Esophagus squamous epithelium (tissue), 4 donors: ENCODE measurements at regions not wholly inside any gene's neighbourhood (a gene's known extent, or its start where the extent isn't known, plus 50 kb on each side); places are given as distances from the start of the nearest gene placed in this dataset.

ENCODE experiments used
- POLR2A ChIP-seq, 4 donors: fragments of 450-650 bp; IDR thresholded peaks; one replicate each; pipeline ENCODE4 v1.6.1; 2017; ENCODE audit warnings: antibody characterized with exemption in 4 of 4, mild to moderate bottlenecking in 4 of 4, moderate library complexity in 3 of 4
- TF ChIP-seq, protein P1 (sequence below), 6 experiments: fragments of 450-650 bp in 4 of 6; fragments of 200-600 bp in 2 of 6; sonication (generic) in 2 of 6; IDR thresholded peaks; one replicate each; pipeline ENCODE4 v1.5.1; 2016 to 2019; ENCODE audit warnings: antibody characterized with exemption in 6 of 6, mild to moderate bottlenecking in 4 of 6, moderate library complexity in 4 of 6

GRCh38 chr20:6942266-6942665 is 174.8 kb downstream of the BMP2 start:
- TF ChIP-seq, protein P1, sequence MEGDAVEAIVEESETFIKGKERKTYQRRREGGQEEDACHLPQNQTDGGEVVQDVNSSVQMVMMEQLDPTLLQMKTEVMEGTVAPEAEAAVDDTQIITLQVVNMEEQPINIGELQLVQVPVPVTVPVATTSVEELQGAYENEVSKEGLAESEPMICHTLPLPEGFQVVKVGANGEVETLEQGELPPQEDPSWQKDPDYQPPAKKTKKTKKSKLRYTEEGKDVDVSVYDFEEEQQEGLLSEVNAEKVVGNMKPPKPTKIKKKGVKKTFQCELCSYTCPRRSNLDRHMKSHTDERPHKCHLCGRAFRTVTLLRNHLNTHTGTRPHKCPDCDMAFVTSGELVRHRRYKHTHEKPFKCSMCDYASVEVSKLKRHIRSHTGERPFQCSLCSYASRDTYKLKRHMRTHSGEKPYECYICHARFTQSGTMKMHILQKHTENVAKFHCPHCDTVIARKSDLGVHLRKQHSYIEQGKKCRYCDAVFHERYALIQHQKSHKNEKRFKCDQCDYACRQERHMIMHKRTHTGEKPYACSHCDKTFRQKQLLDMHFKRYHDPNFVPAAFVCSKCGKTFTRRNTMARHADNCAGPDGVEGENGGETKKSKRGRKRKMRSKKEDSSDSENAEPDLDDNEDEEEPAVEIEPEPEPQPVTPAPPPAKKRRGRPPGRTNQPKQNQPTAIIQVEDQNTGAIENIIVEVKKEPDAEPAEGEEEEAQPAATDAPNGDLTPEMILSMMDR (IDR thresholded peaks at IDR 0.05): no peak
- no peak for TF ChIP-seq POLR2A (IDR thresholded peaks at IDR 0.05)
